H1 (cell line): ENCODE measurements at regions not wholly inside any gene's neighbourhood (a gene's known extent, or its start where the extent isn't known, plus 50 kb on each side); places are given as distances from the start of the nearest gene placed in this dataset.

Experiments
- BACH1 ChIP-seq: IDR thresholded peaks from 2 replicates; pipeline ENCODE4 v1.6.1; 2012; ENCODE audit warnings: low read length, improper control_type of control experiment
- CBX8 ChIP-seq: fragments of 300-800, 300-1000 bp; sonication (generic); IDR thresholded peaks from 2 replicates; pipeline ENCODE4 v1.7.1; 2016; ENCODE audit warnings: low read depth, low read length, borderline replicate concordance
- CHD7 ChIP-seq: fragments of 300-600 bp; sonication (generic); IDR thresholded peaks from 2 replicates; pipeline ENCODE4 v1.7.1; 2012; ENCODE audit warnings: low read length, moderate library complexity, mild to moderate bottlenecking, inconsistent platforms; ENCODE audit not compliant: insufficient replicate concordance
- CTBP2 ChIP-seq: IDR thresholded peaks from 2 replicates; pipeline ENCODE4 v1.7.0; 2011; ENCODE audit warnings: borderline replicate concordance, mild to moderate bottlenecking, moderate library complexity, mixed read lengths, low read length; ENCODE audit not compliant: insufficient read depth, insufficient read length
- EGR1 ChIP-seq: IDR thresholded peaks from 2 replicates; pipeline ENCODE4 v1.6.1; 2011; ENCODE audit warnings: low read depth, low read length, borderline replicate concordance
- EP300 ChIP-seq, 2 experiments: IDR thresholded peaks; 1 replicate in 1 of 2; 2 replicates in 1 of 2; pipeline ENCODE4 v1.6.1; 2011 to 2012; ENCODE audit warnings: low read depth in 2 of 2, low read length in 2 of 2, mild to moderate bottlenecking in 2 of 2, borderline replicate concordance in 1 of 2, inconsistent platforms in 1 of 2, moderate library complexity in 1 of 2
- GABPA ChIP-seq: IDR thresholded peaks from 2 replicates; pipeline ENCODE4 v1.6.1; 2011; ENCODE audit warnings: mild to moderate bottlenecking, low read length, moderate library complexity, borderline replicate concordance; ENCODE audit not compliant: insufficient read depth
- NANOG ChIP-seq: IDR thresholded peaks from 2 replicates; pipeline ENCODE4 v1.6.1; 2011; ENCODE audit warnings: low read length, low read depth, mild to moderate bottlenecking, inconsistent platforms; ENCODE audit not compliant: insufficient read depth, poor library complexity, severe bottlenecking
- RNF2 ChIP-seq: fragments of 200-900, 300-1000 bp; sonication (generic); IDR thresholded peaks from 2 replicates; pipeline ENCODE4 v1.7.1; 2016; ENCODE audit warnings: borderline replicate concordance, low read depth, mild to moderate bottlenecking, antibody characterized with exemption, low read length; ENCODE audit not compliant: poor library complexity, severe bottlenecking; ENCODE audit errors: missing control alignments
- SP2 ChIP-seq: IDR thresholded peaks from 2 replicates; pipeline ENCODE4 v1.6.1; 2012; ENCODE audit warnings: mild to moderate bottlenecking, low read length, inconsistent platforms
- YY1 ChIP-seq: IDR thresholded peaks from 2 replicates; pipeline ENCODE4 v1.6.1; 2011; ENCODE audit warnings: low read depth, mild to moderate bottlenecking, low read length

DNA sequence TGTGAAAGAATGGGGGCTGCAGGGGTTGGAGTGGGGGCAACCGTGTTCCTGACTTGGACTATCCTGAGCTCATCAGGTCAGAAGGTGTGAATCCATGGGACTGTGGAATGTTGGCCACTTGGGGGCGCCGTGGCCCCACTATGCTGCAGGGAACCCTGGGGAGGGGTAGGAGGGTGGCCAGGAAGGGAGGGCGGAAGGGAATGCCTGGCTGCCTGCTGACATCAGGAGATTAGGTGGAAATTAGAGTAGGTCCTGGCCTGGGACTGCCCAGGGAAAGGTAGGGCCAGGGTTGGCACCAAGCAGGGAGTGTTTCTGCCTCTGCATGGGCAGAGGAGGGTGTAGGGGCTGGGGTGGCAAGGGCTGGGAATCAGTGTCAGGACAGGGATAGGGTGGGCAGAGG lies 65.8 kb upstream of the PRSS58 start (continued):
- TF ChIP-seq CHD7: no peak
- TF ChIP-seq SP2: no peak
- no peak for TF ChIP-seq NANOG
- TF ChIP-seq RNF2: no peak
- no peak for TF ChIP-seq BACH1
- 0 out of 2 replicates have a peak, but pooled peaks have one; percentile 10 for TF ChIP-seq YY1
- TF ChIP-seq CBX8: no peak
- peak; percentile 23; the same call in 1 of the 2 replicates for TF ChIP-seq EGR1
- no peak for TF ChIP-seq CTBP2
- 0 out of 3 replicates have a peak, but pooled peaks of 1 of the 2 experiments have one; percentile 24 for TF ChIP-seq EP300 (IDR thresholded peaks at IDR 0.05; ENCODE audit: borderline replicate concordance in 1 of 2, low read depth in 2 of 2, low read length in 2 of 2)
- TF ChIP-seq GABPA: peak; percentile 30; the same call in 1 of the 2 replicates
